ENCODE measurements at regions not wholly inside any gene's neighbourhood (a gene's known extent, or its start where the extent isn't known, plus 50 kb on each side); places are given as distances from the start of the nearest gene placed in this dataset.
A peak's percentile ranks its signal among the peaks of the same experiment; 100 is the strongest.

- H3K4me2 ChIP-seq (ENCODE audit: insufficient read depth, low read length), result no peak overlapping the region
- H3K9me3 ChIP-seq (replicated peaks; ENCODE audit: control insufficient read depth, insufficient read depth, low read depth, low read length), result no peaks in the 10 kb centered on the region
- no peaks in the 10 kb centered on the region for H3K36me3 ChIP-seq (ENCODE audit: control insufficient read depth, insufficient read depth, low read length)
- ChIA-PET POLR2A (interaction anchor here (0.5 kb wide), 1 partner anchor 479 kb away, joined by 3 read pairs; no protein-coding TSS in a partner anchor), CTCF (ENCODE audit: low intra/inter-chr PET ratio) (no interaction called here)
- peaks cover 0 to 12% of the 10 kb centered on the region in 2 experiments; a peak in 2 of 5 replicates for H3K4me1 ChIP-seq (replicated peaks in 1 of 2; ENCODE audit: control insufficient read depth in 2 of 2, insufficient read depth in 2 of 2, low read length in 2 of 2)
- H2AFZ ChIP-seq (ENCODE audit: low read depth, low read length), result no peak overlapping the region
- 78% methylated on average over 7 of the region's 7 CpGs for WGBS (ENCODE audit: insufficient coverage, low coverage, missing lambda C conversion rate)
- H3K27me3 ChIP-seq (ENCODE audit: control insufficient read depth in 2 of 2, insufficient read depth in 2 of 2, low read length in 2 of 2), result no peaks in the 10 kb centered on the region
- H3K9ac ChIP-seq (ENCODE audit: insufficient read depth in 1 of 2, low read depth in 2 of 2, low read length in 2 of 2), result no peak overlapping the region
- TF ChIP-seq E2F3 (CRISPR knock-in tag; IDR thresholded peaks at IDR 0.05), result no peak
- no TSS peak for BruUV-seq (replicated peaks)
- intact Hi-C loops (cut with micrococcal nuclease), result no loop called here
- H3K27ac ChIP-seq (ENCODE audit: extremely low read depth, low read depth, low read length), result no peak overlapping the region
- ATAC-seq, result no peak
- no peaks in the 10 kb centered on the region for H3K9me1 ChIP-seq (ENCODE audit: control insufficient read depth, insufficient read depth, low read length)
- H4K20me1 ChIP-seq (replicated peaks; ENCODE audit: control insufficient read depth, insufficient read depth, low read length), result no peaks in the 10 kb centered on the region
- no peak for DNase-seq (ENCODE audit: extremely low read depth in 1 of 4, low spot score in 3 of 4)
- in situ Hi-C loops (cut with MboI), result no loop called here
- H3K79me2 ChIP-seq (ENCODE audit: control insufficient read depth, insufficient read depth, low read length), result no peaks in the 10 kb centered on the region
- no peak overlapping the region for H3K4me3 ChIP-seq
- FAIRE-seq, result no peak
Observed at GRCh38 chr2:144006139-144006538, 513.8 kb downstream of the ZEB2 start.

- Histone ChIP-seq H4K20me1 (replicated peaks; ENCODE audit: control insufficient read depth, insufficient read depth, low read length) (no peaks in the 10 kb centered on the region), H3K9ac (ENCODE audit: insufficient read depth in 1 of 2, low read depth in 2 of 2, low read length in 2 of 2) (no peak overlapping the region), H2AFZ (ENCODE audit: low read depth, low read length) (peak overlapping the region; percentile 79), H3K27ac (ENCODE audit: extremely low read depth, low read depth, low read length) (peak overlapping the region; percentile 20; the same call in 1 of the 3 replicates), H3K36me3 (ENCODE audit: control insufficient read depth, insufficient read depth, low read length) (no peaks in the 10 kb centered on the region), H3K79me2 (ENCODE audit: control insufficient read depth, insufficient read depth, low read length) (no peaks in the 10 kb centered on the region), H3K4me2 (ENCODE audit: insufficient read depth, low read length) (peak overlapping the region; percentile 50), H3K4me3 (no peak overlapping the region), H3K4me1 (replicated peaks in 1 of 2; ENCODE audit: control insufficient read depth in 2 of 2, insufficient read depth in 2 of 2, low read length in 2 of 2) (peaks cover 0 to 12% of the 10 kb centered on the region in 2 experiments; a peak in 2 of 5 replicates), H3K9me3 (replicated peaks; ENCODE audit: control insufficient read depth, insufficient read depth, low read depth, low read length) (no peaks in the 10 kb centered on the region), H3K9me1 (ENCODE audit: control insufficient read depth, insufficient read depth, low read length) (no peaks in the 10 kb centered on the region), H3K27me3 (ENCODE audit: control insufficient read depth in 2 of 2, insufficient read depth in 2 of 2, low read length in 2 of 2) (no peaks in the 10 kb centered on the region)
- ATAC-seq (peak; percentile 86), FAIRE-seq (peak; percentile 65), DNase-seq (ENCODE audit: extremely low read depth in 1 of 4, low spot score in 3 of 4) (peak in 2 of 4 experiments; percentile 27 to 40)
- WGBS (ENCODE audit: insufficient coverage, low coverage, missing lambda C conversion rate), result 34% methylated on average over 9 of the region's 9 CpGs
- ChIA-PET POLR2A (interaction anchor here (1.3 kb wide), 1 partner anchor 12 kb away, joined by 4 read pairs; no protein-coding TSS in a partner anchor), CTCF (ENCODE audit: low intra/inter-chr PET ratio) (no interaction called here)
- in situ Hi-C loops (cut with MboI) (no loop called here), intact Hi-C loops (cut with micrococcal nuclease) (no loop called here)
- BruUV-seq (replicated peaks), result no TSS peak
- TF ChIP-seq ZNF592 (IDR thresholded peaks at IDR 0.05), result 0 out of 2 replicates have a peak, but pooled peaks have one; percentile 13
- no peak for TF ChIP-seq CHCHD3 (CRISPR knock-in tag; IDR thresholded peaks at IDR 0.05)
- TF ChIP-seq FOXP1 (CRISPR knock-in tag; IDR thresholded peaks at IDR 0.05), result no peak
- no peak for TF ChIP-seq PATZ1 (CRISPR knock-in tag; IDR thresholded peaks at IDR 0.05; ENCODE audit: borderline replicate concordance)
- no peak for TF ChIP-seq FOXA3 (CRISPR knock-in tag; conservative IDR thresholded peaks at IDR 0.05 in 1 of 2, IDR thresholded peaks at IDR 0.05 in 1 of 2)
- TF ChIP-seq ZNF436 (CRISPR knock-in tag; IDR thresholded peaks at IDR 0.05), result no peak
- TF ChIP-seq SIN3B (IDR thresholded peaks at IDR 0.05; ENCODE audit: low read depth), result no peak
- TF ChIP-seq LEF1 (IDR thresholded peaks at IDR 0.05), result peak; percentile 81
Observed at GRCh38 chr2:144004742-144005141, 515.2 kb downstream of the ZEB2 start.
